Tibial nerve (tissue), 4 donors: ENCODE measurements at regions not wholly inside any gene's neighbourhood (a gene's known extent, or its start where the extent isn't known, plus 50 kb on each side); places are given as distances from the start of the nearest gene placed in this dataset.

ENCODE experiments used
- DNase-seq, 2 donors: peaks; one replicate each; pipeline ENCODE4 v3.0.0-alpha.2; 2019; ENCODE audit warnings: low spot score in 2 of 2
- H3K27ac ChIP-seq, 4 donors: fragments of 200-600 bp; sonication (generic) in 3 of 4; one replicate each; pipeline ENCODE4 v1.5.1; 2017 to 2019; ENCODE audit warnings: mild to moderate bottlenecking in 1 of 4
- H3K27me3 ChIP-seq, 2 donors: fragments of 200-600 bp; sonication (generic) in 1 of 2; one replicate each; pipeline versions ENCODE4 v1.5.1 to v1.6.0; 2017 to 2019
- H3K36me3 ChIP-seq, 3 donors: fragments of 200-600 bp; sonication (generic); one replicate each; pipeline ENCODE4 v1.5.1; 2018 to 2019
- H3K4me1 ChIP-seq, 4 donors: fragments of 200-600 bp; sonication (generic) in 3 of 4; one replicate each; pipeline ENCODE4 v1.5.1; 2017 to 2019
- H3K4me3 ChIP-seq, 4 donors: fragments of 200-600 bp; sonication (generic) in 3 of 4; one replicate each; pipeline ENCODE4 v1.5.1; 2017 to 2019; ENCODE audit warnings: mild to moderate bottlenecking in 1 of 4, moderate library complexity in 1 of 4
- H3K9me3 ChIP-seq, 4 donors: fragments of 200-600 bp; sonication (generic) in 3 of 4; one replicate each; pipeline ENCODE4 v1.5.1; 2017 to 2019
- EP300 ChIP-seq, 2 donors: sonication (generic); formaldehyde crosslinking; IDR thresholded peaks; one replicate each; pipeline ENCODE4 v1.6.1; 2017; ENCODE audit warnings: antibody characterized with exemption in 2 of 2, mild to moderate bottlenecking in 1 of 2
- POLR2A ChIP-seq, 2 donors: fragments of 450-650 bp; IDR thresholded peaks; one replicate each; pipeline ENCODE4 v1.6.1; 2017; ENCODE audit warnings: antibody characterized with exemption in 2 of 2, mild to moderate bottlenecking in 2 of 2, moderate library complexity in 2 of 2
- WGBS, 2 donors: methylation state at CpG; one replicate each; pipeline ENCODE4 v1.1.5; 2018; 5-methylcytosine and 5-hydroxymethylcytosine counted together
- TF ChIP-seq, protein P1 (sequence below), 5 experiments: fragments of 200-600 bp in 3 of 5; fragments of 450-650 bp in 2 of 5; sonication (generic) in 3 of 5; IDR thresholded peaks; one replicate each; pipeline ENCODE4 v1.5.1; 2016 to 2019; ENCODE audit warnings: antibody characterized with exemption in 5 of 5, mild to moderate bottlenecking in 3 of 5, moderate library complexity in 2 of 5

DNA sequence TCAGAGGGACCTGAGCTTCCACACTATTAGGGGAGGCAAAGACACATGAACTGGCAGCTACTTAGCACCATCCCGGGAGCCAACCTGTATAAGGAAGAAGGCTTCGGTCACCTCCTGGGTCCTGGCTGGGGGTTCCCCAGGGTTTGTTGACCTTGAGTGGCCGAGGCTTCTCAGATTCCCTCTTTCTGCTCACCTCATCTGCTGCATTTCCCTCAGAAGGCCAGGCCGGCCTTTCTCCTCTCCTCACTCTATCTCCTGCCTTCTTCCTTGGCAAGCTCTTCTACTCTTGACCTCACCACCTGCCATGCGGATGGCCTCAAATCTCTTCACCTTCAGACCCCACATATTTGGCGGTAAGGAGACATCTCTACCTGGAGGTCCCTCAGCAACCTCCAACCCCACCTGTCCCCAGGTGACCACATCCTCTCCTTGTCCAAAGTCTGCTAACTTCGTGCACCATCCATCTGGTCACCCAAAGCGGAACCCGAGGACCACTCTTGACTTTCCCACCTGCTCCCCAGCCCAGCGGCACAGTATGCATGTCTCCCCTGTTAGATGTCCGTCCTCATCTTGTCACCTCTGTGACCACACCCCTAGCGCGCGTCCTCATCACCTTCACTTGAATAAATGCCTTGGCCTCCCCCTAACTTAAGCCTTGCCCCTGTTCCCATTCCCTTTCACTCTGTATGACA, 133.8 kb upstream of the UNC5B start:
- Histone ChIP-seq H3K36me3 (no peaks in the 10 kb centered on the region), H3K27me3 (no peaks in the 10 kb centered on the region), H3K4me3 (no peak overlapping the region), H3K4me1 (peaks cover 0 to 6% (median 0%) of the 10 kb centered on the region in 4 donors), H3K27ac (no peak overlapping the region), H3K9me3 (no peaks in the 10 kb centered on the region)
- 96 to 98% methylated on average over 14 of the region's 14 CpGs for WGBS, 2 donors
- DNase-seq: no peak
- TF ChIP-seq EP300 (IDR thresholded peaks at IDR 0.05): no peak
- TF ChIP-seq POLR2A (IDR thresholded peaks at IDR 0.05): no peak
- TF ChIP-seq, protein P1, sequence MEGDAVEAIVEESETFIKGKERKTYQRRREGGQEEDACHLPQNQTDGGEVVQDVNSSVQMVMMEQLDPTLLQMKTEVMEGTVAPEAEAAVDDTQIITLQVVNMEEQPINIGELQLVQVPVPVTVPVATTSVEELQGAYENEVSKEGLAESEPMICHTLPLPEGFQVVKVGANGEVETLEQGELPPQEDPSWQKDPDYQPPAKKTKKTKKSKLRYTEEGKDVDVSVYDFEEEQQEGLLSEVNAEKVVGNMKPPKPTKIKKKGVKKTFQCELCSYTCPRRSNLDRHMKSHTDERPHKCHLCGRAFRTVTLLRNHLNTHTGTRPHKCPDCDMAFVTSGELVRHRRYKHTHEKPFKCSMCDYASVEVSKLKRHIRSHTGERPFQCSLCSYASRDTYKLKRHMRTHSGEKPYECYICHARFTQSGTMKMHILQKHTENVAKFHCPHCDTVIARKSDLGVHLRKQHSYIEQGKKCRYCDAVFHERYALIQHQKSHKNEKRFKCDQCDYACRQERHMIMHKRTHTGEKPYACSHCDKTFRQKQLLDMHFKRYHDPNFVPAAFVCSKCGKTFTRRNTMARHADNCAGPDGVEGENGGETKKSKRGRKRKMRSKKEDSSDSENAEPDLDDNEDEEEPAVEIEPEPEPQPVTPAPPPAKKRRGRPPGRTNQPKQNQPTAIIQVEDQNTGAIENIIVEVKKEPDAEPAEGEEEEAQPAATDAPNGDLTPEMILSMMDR (IDR thresholded peaks at IDR 0.05): no peak

DNA sequence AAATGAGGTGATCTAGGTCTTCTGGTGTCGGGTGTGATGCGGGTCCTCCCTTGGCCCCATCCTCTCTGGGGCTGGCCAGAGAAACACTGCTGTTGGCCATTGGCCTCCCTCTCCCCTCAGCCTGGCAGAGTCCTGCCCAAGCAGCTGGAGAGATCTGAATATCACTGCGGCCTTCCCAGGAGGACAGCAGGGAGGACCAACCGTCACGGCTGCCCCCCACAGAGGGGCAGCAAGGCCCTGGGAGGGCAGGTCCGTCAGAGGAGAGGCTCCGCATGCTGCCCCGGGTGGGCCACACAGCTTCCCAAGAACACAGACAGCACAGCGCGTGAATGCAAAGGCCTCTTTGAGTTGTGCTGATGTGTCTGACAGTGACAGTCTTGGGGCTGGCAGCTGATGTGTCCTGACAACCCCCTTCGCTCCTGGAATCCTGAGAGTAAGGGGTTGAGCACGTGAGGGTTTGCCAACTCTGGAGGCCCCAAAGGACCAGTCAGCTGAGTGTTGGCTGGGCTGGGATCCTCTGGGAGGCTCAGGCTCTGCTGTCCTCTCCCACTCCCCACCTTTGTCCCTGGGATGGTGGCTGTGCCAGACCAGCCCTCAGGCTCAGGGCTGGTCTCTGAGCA, 132.5 kb upstream of the UNC5B start:
- TF ChIP-seq, protein P1 (IDR thresholded peaks at IDR 0.05): no peak
- TF ChIP-seq EP300 (IDR thresholded peaks at IDR 0.05): no peak
- no peak for TF ChIP-seq POLR2A (IDR thresholded peaks at IDR 0.05)
- Histone ChIP-seq H3K4me3 (no peak overlapping the region), H3K9me3 (no peaks in the 10 kb centered on the region), H3K27ac (no peak overlapping the region), H3K36me3 (no peaks in the 10 kb centered on the region), H3K27me3 (no peaks in the 10 kb centered on the region), H3K4me1 (peaks cover 0 to 6% (median 0%) of the 10 kb centered on the region in 4 donors)
- no peak for DNase-seq
- 81 to 82% methylated on average over 6 to 12 of the region's 12 CpGs for WGBS, 2 donors

DNA sequence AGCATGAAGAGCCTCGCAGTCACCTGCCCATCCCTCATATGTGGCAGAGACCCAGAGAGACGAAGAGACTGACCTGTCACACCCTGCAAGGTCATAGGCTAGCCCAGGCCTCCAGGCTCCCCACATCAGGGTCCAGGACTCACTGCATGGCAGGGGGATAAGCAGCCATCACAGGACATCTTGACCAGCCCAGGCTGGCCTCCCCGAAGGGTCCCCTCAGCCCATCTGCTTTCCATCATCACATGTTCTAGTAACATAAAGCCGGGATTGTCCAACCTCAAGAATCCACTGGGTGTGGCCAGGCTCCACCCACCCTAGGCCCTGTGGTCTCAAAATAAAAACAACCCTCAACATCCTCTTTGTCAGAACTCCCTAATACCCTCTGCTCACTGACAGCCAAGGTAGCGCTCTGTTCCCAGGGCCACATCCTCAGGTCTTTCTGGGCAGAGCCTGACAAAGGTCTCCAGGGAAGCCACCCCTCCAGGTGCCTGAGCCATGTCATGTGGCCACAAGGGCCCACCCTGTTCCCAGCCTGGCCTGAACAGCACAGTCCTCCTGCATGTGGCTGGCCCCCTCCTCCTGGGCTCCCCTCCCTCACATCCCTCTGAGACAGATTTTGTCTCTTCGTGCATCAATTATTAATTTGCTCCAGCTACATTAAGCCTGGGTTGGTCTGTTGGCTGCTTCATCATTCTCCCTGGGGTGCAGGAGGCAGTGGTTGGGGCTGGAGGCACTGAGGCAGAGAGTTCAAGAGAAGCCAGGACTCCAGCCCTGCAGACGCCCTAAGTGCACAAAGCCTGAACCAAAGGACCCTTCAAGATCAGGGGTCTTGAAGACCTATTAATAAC, 131.8 kb upstream of the UNC5B start:
- no peaks in the 10 kb centered on the region for H3K36me3 ChIP-seq
- TF ChIP-seq POLR2A (IDR thresholded peaks at IDR 0.05) (no peak), EP300 (IDR thresholded peaks at IDR 0.05) (no peak)
- H3K9me3 ChIP-seq: no peaks in the 10 kb centered on the region
- no peak for DNase-seq
- H3K27me3 ChIP-seq: no peaks in the 10 kb centered on the region
- WGBS, 2 donors: 53 to 67% methylated on average over 7 of the region's 7 CpGs
- peaks cover 0 to 6% (median 0%) of the 10 kb centered on the region in 4 donors for H3K4me1 ChIP-seq
- no peak overlapping the region for H3K27ac ChIP-seq
- no peak overlapping the region for H3K4me3 ChIP-seq

DNA sequence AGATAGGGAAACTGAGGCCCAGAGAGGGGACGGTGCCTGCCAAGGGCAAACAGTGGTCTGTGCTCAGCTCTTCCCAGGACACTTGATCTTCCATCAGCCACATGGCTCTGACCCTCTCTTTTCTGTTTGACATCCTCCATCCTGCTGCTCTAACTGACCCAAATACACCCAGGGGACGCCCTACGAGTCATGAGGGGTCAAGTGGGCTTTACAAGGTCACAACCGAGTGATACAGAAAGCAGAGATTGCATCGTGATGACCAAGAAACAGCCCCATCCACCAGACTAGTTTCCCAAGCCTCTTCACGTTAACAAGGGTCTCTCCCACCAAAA, 131.2 kb upstream of the UNC5B start:
- Histone ChIP-seq H3K9me3 (no peaks in the 10 kb centered on the region), H3K4me3 (no peak overlapping the region), H3K27me3 (no peaks in the 10 kb centered on the region), H3K4me1 (peaks cover 0 to 6% (median 0%) of the 10 kb centered on the region in 4 donors), H3K36me3 (no peaks in the 10 kb centered on the region), H3K27ac (no peak overlapping the region)
- TF ChIP-seq, protein P1 (IDR thresholded peaks at IDR 0.05): no peak
- TF ChIP-seq POLR2A (IDR thresholded peaks at IDR 0.05) (no peak), EP300 (IDR thresholded peaks at IDR 0.05) (no peak)
- DNase-seq: no peak
- WGBS, 2 donors: 49 to 62% methylated on average over 6 of the region's 6 CpGs

DNA sequence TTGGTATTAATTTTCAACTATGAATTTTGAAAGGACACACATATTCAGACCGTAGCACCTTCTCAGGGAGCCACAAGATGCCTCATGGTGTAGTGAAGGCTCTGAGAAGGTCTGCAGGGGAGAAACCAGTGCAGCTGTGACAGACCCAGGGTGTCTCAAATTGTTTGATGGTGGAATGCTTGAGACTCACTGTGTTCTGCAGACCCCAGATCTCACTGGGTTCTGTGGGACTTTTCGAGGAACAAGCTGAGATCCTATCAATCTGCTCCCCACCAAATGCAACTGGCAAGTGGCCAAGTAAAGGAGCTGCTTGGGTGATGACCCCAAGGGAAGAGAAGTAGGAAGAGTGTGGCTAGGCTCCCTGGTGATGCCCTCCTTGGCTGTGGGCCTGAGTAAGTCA, 130.5 kb upstream of the UNC5B start:
- Histone ChIP-seq H3K27me3 (no peaks in the 10 kb centered on the region), H3K27ac (no peak overlapping the region), H3K36me3 (no peaks in the 10 kb centered on the region), H3K4me3 (no peak overlapping the region), H3K4me1 (peaks cover 0 to 6% (median 0%) of the 10 kb centered on the region in 4 donors), H3K9me3 (no peaks in the 10 kb centered on the region)
- TF ChIP-seq, protein P1 (IDR thresholded peaks at IDR 0.05): no peak
- TF ChIP-seq POLR2A (IDR thresholded peaks at IDR 0.05) (no peak), EP300 (IDR thresholded peaks at IDR 0.05) (no peak)
- WGBS, 2 donors: 86 to 91% methylated on average over 2 of the region's 2 CpGs
- DNase-seq: no peak
